Rectal smooth muscle tissue (tissue), 1 donor: ENCODE measurements at regions not wholly inside any gene's neighbourhood (a gene's known extent, or its start where the extent isn't known, plus 50 kb on each side); places are given as distances from the start of the nearest gene placed in this dataset.

Source experiments
- H3K27ac ChIP-seq: one replicate; pipeline ENCODE4 v1.7.0; 2013; ENCODE audit warnings: low read depth, low read length, inconsistent platforms
- H3K27me3 ChIP-seq: one replicate; pipeline ENCODE4 v1.7.0; 2013; ENCODE audit warnings: low read length; ENCODE audit not compliant: control insufficient read depth, insufficient read depth
- H3K36me3 ChIP-seq: one replicate; pipeline ENCODE4 v1.7.0; 2013; ENCODE audit warnings: low read length; ENCODE audit not compliant: control insufficient read depth, insufficient read depth
- H3K4me1 ChIP-seq: one replicate; pipeline ENCODE4 v1.7.0; 2013; ENCODE audit warnings: low read length; ENCODE audit not compliant: control insufficient read depth, insufficient read depth
- H3K4me3 ChIP-seq: one replicate; pipeline ENCODE4 v1.7.0; 2013; ENCODE audit warnings: low read length
- H3K9ac ChIP-seq: one replicate; pipeline ENCODE4 v1.7.0; 2013; ENCODE audit warnings: low read length

- Histone ChIP-seq H3K27ac (no peak overlapping the region), H3K4me1 (no peaks in the 10 kb centered on the region), H3K36me3 (no peaks in the 10 kb centered on the region), H3K4me3 (no peak overlapping the region), H3K9ac (no peak overlapping the region), H3K27me3 (no peaks in the 10 kb centered on the region)
Observed at GRCh38 chr13:31919241-31919640, 112.3 kb upstream of the FRY start.

GRCh38 chr13:31919971-31920726 lies 111.4 kb upstream of the FRY start:
- Histone ChIP-seq H3K27me3 (no peaks in the 10 kb centered on the region), H3K4me1 (no peaks in the 10 kb centered on the region), H3K36me3 (no peaks in the 10 kb centered on the region), H3K27ac (no peak overlapping the region), H3K4me3 (no peak overlapping the region), H3K9ac (no peak overlapping the region)

- no peaks in the 10 kb centered on the region for H3K36me3 ChIP-seq
- H3K4me1 ChIP-seq: no peaks in the 10 kb centered on the region
- no peak overlapping the region for H3K4me3 ChIP-seq
- H3K27ac ChIP-seq: no peak overlapping the region
- H3K9ac ChIP-seq: no peak overlapping the region
- no peaks in the 10 kb centered on the region for H3K27me3 ChIP-seq
Observed at GRCh38 chr13:31920727-31921100, 110.9 kb upstream of the FRY start.

DNA sequence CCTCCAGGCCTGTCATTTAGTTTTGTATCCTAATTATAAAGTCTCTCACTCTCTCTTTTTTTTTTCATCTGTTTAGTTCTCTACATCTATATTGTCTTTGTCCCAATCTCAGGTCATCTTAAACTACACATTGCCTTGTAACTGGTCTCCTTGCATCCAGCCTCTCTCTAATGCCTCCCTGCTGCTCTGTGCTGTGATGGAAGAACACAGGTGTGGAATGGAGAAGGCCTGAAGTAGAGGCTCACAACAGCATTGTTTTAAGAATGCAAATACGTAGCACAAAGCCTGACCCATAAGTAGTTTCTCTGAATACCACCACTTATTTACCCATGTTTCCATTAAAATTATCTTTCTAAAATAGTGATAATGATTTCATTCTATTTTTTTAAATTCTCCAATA lies 108.8 kb upstream of the FRY start:
- no peaks in the 10 kb centered on the region for H3K36me3 ChIP-seq
- no peaks in the 10 kb centered on the region for H3K4me1 ChIP-seq
- H3K4me3 ChIP-seq: no peak overlapping the region
- no peak overlapping the region for H3K27ac ChIP-seq
- H3K9ac ChIP-seq: no peak overlapping the region
- H3K27me3 ChIP-seq: no peaks in the 10 kb centered on the region

DNA sequence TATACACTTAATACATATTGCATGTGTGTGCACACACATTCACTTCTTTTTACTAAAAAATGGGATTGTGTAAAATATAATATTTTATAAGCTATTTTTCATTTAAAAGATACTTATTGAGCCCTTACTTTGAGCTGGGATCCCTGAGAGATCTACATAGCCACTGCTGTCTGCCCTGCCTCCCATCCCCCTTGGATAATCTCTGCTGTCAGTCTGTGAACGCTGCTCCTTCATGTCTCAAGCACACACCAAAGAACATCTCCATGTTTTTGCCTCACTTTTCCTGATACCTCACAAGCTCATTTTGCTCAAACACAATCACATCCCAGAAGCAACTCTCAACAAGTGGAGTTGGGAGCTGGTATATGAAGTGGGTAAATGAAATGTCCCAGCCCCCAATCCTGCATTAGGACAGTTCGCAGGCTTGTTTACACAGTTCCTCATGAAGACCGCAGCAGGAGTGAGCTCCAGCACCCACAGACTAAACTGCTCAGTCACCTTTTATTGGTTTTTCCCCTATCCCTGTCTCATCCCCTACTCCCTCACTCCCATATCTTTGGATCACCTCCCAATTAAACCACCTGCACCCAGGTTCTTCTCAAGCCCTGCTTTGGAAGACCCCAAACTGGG lies 108.3 kb upstream of the FRY start:
- Histone ChIP-seq H3K9ac (no peak overlapping the region), H3K4me1 (no peaks in the 10 kb centered on the region), H3K27me3 (no peaks in the 10 kb centered on the region), H3K27ac (no peak overlapping the region), H3K36me3 (no peaks in the 10 kb centered on the region), H3K4me3 (no peak overlapping the region)

DNA sequence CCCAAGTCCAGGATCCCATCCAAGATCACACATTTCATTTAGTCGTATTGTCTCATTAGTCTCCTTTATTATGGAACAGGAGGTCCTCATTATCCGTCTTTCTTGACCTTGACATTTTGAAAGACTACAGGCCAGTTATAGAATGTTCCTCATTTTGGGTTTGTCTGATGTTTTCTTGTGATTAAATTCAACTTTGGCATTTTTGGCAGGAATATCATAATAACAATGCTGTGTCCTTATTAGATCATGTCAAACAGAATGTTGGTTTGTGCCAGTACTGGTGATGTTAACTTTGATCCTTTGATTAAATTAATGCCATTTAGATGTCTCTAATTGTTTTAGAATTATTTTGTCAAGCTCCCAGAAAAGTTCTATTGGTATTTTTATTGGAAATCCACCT lies 106.5 kb upstream of the FRY start:
- Histone ChIP-seq H3K4me1 (no peaks in the 10 kb centered on the region), H3K36me3 (no peaks in the 10 kb centered on the region), H3K27ac (no peak overlapping the region), H3K9ac (no peak overlapping the region), H3K4me3 (no peak overlapping the region), H3K27me3 (no peaks in the 10 kb centered on the region)

DNA sequence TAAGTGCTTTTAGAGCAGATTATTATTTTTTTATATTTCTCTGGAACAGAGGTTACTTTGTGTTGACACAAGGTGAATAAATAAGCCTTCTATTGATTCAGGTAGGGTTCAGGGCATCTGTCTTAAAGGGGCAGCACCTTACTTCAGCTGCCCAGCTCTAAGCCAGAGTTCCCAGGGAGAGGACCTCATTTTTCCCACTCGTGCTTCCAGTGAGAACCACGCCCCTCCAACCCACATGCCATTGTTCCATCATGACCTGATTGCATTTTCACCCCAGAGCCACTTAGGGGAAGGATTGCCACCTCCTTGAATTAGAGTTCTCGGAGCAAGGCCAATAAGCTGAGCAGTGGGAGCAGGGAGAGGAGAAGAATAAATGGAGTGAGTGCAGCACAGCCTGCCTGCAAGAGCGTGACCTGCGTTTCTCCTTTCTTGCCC lies 104.3 kb upstream of the FRY start:
- no peaks in the 10 kb centered on the region for H3K27me3 ChIP-seq
- no peak overlapping the region for H3K9ac ChIP-seq
- H3K4me1 ChIP-seq: no peaks in the 10 kb centered on the region
- no peak overlapping the region for H3K4me3 ChIP-seq
- H3K36me3 ChIP-seq: no peaks in the 10 kb centered on the region
- H3K27ac ChIP-seq: no peak overlapping the region

GRCh38 chr13:31929031-31929770 lies 102.4 kb upstream of the FRY start:
- Histone ChIP-seq H3K4me3 (no peak overlapping the region), H3K36me3 (no peaks in the 10 kb centered on the region), H3K27ac (no peak overlapping the region), H3K4me1 (no peaks in the 10 kb centered on the region), H3K27me3 (no peaks in the 10 kb centered on the region), H3K9ac (no peak overlapping the region)

- no peaks in the 10 kb centered on the region for H3K36me3 ChIP-seq
- no peak overlapping the region for H3K4me3 ChIP-seq
- H3K27ac ChIP-seq: no peak overlapping the region
- H3K4me1 ChIP-seq: no peaks in the 10 kb centered on the region
- H3K9ac ChIP-seq: no peak overlapping the region
- H3K27me3 ChIP-seq: no peaks in the 10 kb centered on the region
Observed at GRCh38 chr13:31930490-31930889, 101.1 kb upstream of the FRY start.

- Histone ChIP-seq H3K9ac (no peak overlapping the region), H3K4me3 (no peak overlapping the region), H3K36me3 (no peaks in the 10 kb centered on the region), H3K27ac (no peak overlapping the region), H3K4me1 (no peaks in the 10 kb centered on the region), H3K27me3 (no peaks in the 10 kb centered on the region)
Observed at GRCh38 chr13:31930901-31931522, 100.6 kb upstream of the FRY start.

DNA sequence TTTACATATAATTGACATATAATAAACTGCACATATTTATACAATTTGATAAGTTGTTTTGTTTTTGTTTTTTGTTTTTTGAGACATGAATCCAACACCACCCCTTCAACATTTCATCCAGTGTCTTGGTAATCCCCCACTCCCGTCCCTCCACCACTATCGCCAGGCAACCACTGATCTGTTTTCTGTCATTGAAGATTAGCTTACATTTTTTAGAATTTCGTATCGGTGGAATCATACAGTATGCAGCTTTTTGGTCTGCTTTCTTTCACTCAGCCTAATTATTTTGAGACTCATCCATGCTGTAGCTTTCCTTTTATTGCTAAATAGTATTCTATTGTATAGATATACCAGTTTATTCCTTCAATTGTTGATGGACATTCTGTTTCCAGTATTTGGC lies 94.1 kb upstream of the FRY start:
- H3K4me3 ChIP-seq: no peak overlapping the region
- no peak overlapping the region for H3K27ac ChIP-seq
- H3K9ac ChIP-seq: no peak overlapping the region
- no peaks in the 10 kb centered on the region for H3K4me1 ChIP-seq
- H3K27me3 ChIP-seq: no peaks in the 10 kb centered on the region
- H3K36me3 ChIP-seq: no peaks in the 10 kb centered on the region

DNA sequence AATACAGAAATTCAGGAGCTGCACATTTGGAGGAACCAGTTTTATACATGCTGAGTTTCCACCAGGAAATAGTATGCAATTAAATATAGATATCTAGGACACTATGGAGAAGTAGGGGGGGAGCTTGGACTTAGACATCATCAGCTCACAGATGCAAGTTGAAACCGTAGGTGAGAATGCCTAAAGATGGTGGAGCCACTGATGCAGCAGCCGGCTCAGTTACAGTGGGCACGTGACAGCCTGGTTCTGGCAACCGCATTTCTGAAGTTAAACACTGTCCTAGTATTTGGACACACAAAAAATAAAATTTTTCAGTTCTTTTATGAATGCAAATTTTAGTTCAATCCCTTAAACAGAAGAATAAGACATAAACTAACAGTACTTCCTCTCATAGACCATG lies 91.5 kb upstream of the FRY start:
- Histone ChIP-seq H3K27me3 (no peaks in the 10 kb centered on the region), H3K36me3 (no peaks in the 10 kb centered on the region), H3K27ac (no peak overlapping the region), H3K4me3 (no peak overlapping the region), H3K9ac (no peak overlapping the region), H3K4me1 (no peaks in the 10 kb centered on the region)
